Retina (tissue), 1 donor: ENCODE measurements at regions not wholly inside any gene's neighbourhood (a gene's known extent, or its start where the extent isn't known, plus 50 kb on each side); places are given as distances from the start of the nearest gene placed in this dataset.
"Not testable (repeated sequence)": the region's sequence is repeated elsewhere in the genome, so short reads cannot be mapped to it uniquely, and the experiment has no call there.

Source experiments
- DNase-seq: peaks from one replicate; pipeline ENCODE4 v3.0.0-alpha.2; 2016

DNA sequence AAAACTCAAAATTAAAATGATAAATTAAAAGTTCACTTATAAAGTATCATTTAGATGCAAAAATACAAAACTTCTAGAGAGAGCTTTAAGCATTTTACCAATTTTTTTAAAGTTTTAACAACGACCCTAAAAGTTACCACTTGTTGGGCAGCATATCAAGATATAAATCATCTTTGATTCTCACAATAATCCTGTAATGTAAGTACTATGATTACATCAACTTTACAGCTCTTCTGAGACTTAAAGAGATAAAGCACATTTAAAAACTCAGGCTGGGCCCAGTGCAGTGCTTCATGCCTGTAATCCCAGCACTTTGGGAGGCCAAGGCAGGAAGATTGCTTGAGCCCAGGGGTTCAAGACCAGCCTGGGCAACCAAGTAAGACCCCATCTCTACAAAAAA is 202.7 kb upstream of the GPC6 start:
- DNase-seq, result no peak

DNA sequence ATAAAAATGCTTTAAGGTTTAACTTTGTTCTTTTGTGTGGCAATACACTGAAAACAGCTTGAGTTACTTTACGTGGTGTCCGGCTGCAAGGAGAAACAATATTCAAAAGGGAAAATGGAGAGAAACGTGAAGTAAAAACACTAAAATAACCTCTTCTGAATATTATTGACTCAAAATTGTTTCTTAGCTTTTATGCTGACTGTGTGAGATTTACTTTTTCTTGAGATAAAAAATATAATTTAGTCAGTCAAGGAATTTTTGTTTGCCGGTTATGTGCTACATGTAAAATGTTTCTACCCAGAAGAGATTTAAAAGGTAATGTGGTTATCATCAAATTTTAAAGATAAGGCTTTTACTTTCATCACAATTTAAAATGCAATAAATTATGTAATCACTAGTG is 200.6 kb upstream of the GPC6 start:
- DNase-seq, result no peak

DNA sequence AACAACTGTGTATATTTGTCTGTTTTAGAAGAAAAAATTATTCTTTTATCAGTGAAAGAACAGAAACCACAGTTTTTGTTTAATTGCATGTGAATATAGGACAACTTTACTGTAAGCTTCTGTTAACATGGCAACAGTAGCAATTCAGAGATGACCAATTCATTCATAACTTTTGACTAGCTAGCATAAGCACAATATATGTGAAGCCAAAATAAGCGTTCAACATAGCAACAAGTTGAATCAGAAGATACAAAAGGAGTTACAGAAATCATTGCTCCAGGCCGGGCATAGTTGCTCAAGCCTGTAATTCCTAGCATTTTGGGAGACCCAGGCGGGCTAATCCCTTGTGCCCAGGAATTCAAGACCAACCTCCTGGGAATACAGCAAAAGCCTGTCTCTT is 197.1 kb upstream of the GPC6 start:
- no peak for DNase-seq

DNA sequence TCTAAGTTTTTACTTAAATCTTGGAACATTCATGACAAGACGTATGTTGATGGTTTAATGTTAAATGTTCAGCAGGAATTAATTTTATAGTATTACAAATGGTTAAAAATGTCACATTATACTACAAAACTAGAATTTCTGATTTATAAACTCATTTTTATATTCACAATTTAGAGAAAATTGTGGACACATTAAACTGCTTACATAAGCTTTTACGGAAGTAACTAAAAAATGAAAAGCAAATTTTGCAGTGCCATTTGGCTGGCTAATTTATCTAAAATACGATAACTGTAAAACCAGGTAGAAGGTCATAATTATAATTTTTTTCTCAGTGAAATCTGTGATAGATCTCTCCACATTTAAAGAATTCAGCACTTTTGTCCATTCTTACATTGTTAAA is 190.2 kb upstream of the GPC6 start:
- no peak for DNase-seq

DNA sequence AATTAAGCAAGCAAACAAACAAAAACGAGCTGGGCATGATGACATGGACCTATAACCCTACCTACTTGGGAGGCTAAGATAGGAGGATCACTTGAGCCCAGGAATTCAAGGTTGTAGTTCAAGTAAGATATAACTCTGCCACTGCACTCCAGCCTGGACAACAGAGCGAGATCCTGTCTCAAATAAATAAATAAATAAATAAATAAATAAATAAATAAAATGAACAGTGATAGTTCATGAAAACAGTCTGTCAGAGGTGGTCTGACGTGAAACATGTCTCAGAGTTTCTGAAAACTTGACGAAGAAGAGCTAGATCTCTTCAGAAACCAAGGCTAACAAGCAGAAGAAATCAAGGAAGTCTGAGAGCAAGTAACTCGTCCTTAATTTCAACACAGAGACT is 188.8 kb upstream of the GPC6 start:
- DNase-seq, result no peak

DNA sequence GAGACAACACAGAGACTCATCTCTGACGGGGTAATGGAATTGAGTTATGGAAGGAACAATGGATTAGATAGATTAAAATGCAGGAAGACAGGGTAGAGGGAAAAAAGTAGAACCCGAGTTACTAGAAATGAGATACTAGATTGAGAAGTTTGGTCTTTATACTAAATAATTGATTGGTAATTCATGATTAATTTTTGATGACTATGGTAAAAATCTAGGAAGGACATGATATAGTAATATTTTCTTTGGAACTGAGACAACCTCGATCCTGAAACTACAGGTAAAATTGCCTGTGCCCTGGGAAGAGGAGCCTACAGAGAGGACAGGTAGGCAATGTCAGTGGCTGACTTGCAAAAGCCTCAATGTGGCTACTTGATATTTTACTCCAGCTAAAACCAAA is 188.4 kb upstream of the GPC6 start:
- DNase-seq, result no peak

DNA sequence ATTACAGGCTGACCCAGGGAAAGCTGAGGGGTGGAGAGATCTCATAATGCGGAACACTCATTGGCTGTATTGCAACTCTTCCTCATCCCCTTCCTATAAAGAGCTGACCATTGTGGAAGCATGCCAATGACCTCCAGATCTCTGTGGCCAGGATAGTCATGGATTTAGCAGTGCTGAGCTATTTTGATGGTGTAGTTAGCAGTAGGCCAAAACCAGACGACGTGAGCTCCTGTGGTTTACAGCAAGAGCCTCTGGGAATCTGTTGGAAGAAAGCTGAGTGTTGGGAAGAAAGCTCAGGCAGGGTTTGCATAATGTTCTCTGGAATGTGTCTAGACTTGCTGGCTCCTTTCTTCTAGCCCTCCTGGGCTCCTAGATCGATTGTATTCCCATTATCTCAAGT is 187.5 kb upstream of the GPC6 start:
- DNase-seq, result no peak

DNA sequence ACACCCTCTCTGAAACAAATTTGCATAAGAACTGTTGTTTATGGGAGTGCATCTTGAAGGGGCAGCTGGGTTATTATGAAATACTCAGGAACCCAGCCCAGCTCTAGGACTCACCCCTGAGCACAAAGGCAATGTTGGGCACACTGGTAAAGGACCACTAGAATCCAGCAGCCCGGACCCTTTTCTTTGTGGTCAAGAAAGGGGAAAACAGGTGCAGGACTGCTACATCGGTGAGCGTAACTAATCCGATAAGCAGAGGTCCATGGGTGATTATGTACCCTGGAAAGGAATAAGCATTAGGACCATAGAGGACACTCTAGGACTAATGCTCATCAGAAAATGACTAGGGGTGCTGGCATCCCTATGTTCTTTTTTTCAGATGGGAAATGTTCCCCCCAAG is 185.0 kb upstream of the GPC6 start:
- DNase-seq, result not testable (repeated sequence)

DNA sequence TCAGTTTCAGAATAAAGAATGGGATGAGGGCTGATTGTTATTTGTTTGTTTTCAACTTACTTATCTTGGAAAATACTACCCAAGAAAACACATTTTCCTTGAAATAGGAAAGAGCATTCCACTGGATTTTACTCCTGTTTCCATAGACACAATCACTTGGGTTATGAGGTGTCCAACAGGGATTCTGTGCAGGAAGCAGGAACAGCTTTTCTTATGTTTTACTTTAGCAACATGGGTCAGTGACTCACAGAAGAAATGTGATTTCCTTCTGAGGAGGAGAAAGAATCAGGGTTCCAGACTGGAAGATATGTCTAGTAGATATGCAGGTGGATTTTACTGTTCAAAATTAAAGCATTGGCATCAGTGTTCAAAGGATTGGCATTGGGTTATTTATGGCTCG is 180.8 kb upstream of the GPC6 start:
- no peak for DNase-seq

DNA sequence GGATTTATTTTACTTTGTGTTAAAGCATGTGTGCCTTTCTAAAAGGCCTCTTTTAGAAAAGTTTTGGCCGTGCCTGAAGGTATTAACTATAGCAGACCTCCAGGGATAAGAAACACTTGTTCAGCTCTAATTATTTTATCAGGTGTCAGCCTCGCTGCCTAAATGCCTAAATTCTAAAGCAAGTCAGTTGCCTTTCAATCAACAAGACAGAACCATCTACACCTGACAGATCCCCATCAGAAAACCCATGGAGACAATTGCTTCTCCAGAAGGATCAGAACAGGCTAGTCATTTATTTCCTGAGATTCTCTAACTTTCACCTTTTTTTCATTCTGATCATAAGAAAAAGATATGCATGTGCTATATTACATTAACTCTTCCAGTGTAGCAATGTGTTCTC is 171.4 kb upstream of the GPC6 start:
- DNase-seq, result no peak

DNA sequence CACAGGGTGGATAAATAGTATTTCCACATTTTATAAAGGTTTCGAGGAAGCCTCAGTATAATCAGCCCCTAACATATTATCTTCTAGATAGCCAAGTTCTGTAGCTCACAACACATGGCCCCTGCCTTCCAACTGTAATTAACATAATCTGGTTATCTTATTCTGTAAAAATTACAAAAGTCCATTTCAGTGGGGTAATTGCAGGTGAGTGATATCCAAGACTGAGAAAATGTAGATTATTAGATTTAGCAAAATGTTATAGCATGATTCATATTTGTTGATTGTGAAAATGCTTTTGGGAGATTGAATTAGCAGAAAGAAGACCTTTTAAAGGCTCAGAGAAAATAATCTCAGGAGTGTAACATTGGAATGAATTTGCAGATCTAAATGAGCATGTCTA is 168.3 kb upstream of the GPC6 start:
- no peak for DNase-seq

DNA sequence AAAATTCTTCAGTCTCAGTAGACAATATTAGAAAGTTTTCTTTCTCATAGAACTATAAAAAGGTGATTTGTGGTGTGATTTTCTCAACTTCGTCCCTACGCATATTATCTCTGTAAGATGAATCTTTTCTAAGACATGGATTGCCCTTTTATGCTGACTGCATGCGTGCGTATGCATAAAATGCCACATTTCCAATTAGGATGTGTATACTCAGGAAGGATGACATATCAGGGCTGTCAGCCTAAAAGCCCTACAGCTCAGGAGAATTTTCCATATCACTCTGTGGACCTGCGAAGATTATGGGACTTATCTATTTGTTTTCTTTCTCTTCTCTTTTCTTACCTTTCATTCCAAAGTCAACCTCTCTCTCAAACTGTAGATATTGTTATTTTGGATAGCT is 166.5 kb upstream of the GPC6 start:
- DNase-seq, result no peak

DNA sequence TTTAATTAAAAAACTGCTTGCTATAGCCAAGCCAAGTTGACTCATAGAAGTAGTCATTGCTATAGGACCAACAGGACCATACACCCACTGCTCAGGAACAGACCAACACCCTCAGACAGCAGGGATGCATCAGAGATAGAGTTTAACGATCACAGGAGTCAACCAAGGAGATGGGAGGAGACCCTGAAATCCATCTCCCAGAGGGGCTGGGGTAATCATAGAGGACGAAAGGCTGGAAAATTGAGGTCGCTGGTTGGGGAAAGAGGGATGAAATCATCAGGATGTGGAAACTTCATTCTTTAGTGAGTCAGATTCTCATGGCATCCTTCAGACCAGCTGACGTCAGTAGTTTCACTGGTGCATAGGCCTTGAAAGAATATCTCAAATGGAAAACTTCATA is 160.4 kb upstream of the GPC6 start:
- no peak for DNase-seq

DNA sequence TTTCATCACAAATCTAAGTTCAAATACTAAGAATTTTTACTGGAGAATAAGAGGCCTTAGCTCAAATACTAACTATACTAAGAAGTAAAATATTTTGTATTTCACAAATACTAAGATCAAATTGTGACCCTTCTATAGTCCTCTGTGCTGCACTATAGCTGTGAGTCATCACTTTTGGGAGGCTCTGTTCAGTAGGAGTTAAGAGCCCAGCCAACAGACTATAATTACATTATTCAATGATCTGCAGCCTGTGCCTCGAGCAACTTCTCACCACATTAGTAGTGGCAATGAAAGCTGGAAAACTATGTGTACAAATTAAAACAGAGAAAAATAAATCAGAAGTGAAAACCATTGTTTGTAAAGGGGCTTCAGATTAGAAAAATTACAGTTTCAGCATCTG is 147.3 kb upstream of the GPC6 start:
- DNase-seq, result no peak

DNA sequence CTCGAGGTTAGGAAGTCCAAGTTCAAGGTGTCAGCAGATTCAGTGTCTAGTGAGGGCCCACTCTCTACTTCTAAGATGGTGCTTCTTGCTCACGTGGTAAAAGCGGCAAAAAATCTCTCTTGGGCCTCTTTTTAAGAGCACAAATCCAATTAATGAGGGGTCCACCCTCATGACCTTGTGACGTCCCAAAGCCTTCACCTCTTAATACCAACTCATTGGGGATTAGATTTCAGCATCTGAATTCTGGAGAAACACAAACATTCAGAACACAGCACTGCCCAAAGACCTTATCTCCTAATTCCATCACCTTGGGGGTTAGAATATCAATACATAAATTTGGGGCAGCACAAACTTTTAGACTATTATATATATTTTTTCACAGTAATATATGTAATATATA is 146.4 kb upstream of the GPC6 start:
- DNase-seq, result no peak

DNA sequence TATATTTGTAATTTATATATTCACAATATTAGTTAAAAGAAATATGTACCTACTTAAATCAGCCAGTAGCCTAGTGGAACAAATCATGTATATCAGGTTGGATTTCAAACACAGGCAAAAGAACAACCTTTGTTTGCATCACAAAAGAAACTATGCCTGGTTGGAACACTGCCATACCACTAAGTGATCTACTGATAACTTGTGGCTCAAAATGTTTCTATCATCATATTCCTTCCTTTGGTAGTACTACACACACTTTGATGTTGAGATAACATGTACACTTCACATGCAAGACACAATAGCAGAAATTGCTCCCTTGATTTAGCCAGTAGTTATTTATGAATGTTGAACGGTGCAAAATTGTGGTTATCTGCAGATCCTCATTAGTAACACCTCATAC is 146.0 kb upstream of the GPC6 start:
- no peak for DNase-seq

DNA sequence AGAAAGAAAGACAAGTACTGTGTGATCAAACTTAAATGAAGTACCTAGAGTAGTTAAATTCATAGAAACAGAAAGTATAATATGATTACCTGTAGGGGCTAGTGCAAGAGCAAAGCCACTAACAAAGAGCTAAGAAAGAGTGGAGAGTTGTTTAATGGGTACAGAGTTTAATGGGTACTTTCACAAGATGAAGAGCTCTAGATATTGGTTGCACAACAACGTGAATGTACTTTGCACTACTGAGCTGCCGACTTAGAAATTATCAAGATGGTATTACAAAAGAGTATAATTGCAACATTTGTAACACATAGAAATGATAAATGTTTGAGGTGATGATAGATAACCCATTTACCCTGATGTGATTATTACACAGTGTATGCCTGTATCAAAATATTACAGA is 140.3 kb upstream of the GPC6 start:
- no peak for DNase-seq

DNA sequence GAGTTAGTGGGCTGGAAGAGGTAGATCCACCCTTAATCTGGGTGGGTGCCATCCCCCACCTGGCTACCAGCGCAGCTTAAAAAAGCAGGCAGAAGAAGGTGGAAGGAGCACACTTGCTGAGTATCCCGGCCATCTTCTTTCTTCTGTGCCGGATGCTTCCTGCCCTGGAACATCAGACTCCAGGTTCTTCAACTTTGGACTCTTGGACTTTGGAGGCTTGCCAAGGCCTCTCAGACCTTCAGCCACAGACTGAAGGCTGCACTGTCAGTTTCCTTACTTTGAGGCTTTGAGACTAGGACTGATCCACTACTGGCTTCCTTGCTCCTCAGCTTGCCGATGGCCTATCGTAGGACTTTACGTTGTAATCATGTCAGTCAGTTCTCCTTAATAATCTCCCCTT is 127.6 kb upstream of the GPC6 start:
- DNase-seq, result no peak

DNA sequence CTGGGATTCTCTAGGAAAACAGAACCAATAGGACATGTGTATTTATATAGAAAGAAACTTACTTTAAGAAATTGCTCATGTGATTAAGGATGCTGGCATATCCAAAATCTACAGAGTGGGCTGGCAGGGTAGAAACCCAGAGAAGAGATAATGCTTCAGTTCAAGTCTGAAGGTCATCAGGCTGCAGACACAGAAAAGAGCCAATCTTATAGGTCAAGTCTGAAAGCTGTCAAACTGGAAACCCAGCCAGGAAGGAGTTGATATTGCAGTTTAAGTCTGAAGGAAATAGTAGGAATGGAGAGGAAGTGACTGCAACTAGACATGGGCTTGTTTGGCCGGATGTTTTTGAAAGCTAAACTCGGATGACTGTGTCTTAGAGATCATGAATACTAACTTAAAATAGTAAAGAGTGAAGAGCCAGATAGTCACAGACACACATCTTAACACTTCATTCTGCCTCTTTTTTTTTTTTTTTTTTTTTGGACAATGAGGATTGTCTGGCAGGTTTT is 125.3 kb upstream of the GPC6 start:
- DNase-seq, result no peak

DNA sequence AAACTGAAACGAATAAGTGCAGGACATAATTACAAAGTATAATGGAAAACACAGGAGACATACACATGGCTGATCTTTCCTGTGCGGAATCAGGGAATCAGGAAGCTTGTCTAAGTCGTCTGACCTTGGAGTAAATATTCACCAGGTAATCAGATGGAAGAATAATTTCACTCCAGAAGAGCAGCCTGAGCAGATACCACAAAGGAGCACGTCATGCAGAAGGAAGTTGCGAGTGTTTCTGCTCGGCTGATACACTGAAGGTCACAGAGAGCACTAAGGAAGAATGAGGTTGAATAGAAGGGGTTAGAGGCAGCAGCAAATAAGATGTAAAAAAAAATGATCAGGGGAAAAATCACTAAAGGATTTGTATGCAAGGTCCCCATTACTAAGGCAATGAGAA is 122.3 kb upstream of the GPC6 start:
- DNase-seq, result peak; percentile 61

DNA sequence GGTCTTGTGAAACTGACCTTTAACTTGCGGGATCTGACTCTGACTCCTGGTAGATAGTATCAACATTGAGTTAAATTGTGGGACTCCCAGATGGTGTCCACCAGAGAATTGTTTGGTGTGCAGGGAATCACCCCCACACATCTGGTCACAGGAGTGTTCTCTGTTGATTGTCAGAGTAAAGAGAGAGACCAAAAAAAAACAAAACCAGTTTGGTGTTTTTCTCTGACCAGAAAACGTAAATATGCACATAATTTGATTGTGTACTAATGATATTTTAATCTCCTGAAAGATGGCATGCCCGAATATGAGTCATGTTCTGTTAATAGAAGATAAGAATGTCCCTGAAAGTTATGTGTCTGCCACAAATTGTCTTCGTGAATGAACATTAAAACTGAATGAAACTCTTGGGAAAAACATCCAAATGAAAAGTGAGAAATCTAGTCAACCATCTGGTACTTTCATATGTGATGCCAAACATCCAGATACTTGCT is 118.5 kb upstream of the GPC6 start:
- no peak for DNase-seq

DNA sequence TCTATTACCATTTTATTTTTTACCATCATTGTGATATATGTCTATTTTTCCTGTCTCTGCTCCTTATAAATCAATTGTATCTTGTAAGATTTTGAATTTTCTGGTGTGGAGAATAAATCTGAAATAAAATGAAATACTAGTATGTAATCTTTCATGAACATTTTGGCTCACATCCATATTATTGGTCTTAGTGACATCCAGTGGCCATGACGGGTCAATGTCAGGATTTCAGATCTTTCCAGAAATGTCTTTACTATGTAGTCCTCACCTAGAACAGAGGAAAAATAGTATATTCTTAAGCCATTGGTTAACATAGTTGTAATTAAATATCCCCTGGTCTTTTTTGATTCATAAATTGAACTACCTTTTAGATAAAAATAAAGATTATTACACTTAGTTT is 109.8 kb upstream of the GPC6 start:
- DNase-seq, result no peak

DNA sequence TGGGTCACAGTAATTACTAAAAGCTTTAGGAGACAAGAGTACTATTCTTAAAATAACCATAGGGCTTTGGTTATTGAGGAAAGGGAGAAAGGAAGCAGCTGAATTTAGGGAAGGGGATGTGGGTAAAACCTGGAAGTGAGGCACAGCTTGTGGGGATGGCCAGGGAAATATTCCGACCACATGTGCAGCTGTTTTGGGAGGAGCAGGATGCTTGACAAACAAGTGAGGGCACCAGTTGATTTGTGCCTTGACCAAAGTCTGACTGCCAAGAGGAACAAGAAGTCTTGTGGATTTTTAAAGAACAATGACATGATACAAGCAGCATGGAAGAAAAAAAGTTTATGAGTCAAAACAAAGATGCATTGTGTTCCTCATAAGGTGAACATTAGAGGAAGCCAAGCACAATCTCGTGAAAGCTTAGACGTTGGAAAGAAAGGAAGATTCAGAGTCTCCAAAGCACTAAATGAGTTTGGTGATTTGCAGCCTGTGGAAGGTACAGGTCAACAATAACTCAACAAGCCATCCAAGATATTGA is 108.5 kb upstream of the GPC6 start:
- DNase-seq, result no peak

DNA sequence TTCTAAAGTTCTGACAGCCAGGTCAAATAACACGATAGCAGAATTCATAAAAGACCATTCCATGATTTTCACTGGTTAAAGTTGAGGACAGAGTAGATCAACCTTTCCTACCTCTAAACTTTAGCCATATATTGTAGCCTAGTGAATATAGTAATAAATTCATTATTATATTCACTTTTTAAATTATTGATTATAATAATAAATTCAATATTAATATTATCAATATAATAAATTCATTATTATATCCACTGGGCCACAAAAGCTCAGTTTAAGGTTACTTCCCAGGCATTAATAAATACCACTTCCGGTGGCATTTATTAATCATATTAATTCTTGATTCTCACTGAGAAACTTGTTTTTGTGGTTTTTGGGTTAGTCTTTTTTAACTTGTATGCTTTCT is 85.7 kb upstream of the GPC6 start:
- no peak for DNase-seq

DNA sequence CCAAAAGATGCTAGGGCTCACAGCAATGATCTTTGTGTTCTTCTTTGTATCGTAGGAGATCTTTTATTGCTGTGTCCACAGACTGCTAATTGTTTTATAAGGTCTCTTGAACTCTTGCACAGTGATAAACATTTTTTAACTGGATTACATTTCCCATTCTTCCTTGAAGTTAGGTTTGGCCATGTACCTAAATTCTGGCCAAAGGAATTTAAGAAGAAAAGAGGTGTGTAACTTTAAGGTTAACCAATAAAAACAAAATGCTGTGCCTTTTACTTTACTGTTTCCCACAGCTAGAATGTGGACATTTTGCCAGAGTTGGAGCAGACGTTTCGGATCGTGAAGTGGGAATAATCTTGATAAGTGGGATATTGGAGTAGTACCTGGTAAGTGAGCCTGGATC is 82.6 kb upstream of the GPC6 start:
- no peak for DNase-seq

DNA sequence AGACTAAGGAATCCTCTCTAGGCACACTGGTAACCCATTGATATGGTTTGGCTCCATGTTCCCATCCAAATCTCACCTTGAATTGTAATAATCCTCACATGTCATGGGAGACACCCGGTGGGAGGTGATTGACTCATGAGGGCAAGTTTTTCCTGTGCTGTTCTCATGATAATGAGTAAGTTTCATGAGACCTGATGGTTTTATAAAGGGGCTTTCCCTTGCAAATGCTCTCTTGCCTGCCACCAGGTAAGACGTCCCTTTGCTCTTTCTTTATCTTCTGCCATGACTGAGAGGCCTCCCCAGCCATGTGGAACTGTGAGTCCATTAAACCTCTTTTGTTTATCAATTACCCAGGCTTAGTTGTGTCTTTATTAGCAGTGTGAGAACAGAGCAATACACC is 81.4 kb upstream of the GPC6 start:
- DNase-seq, result no peak
